ENCODE measurements at regions not wholly inside any gene's neighbourhood (a gene's known extent, or its start where the extent isn't known, plus 50 kb on each side); places are given as distances from the start of the nearest gene placed in this dataset.

- no peak for TF ChIP-seq CTCF (IDR thresholded peaks at IDR 0.05)
- TF ChIP-seq EP300 (IDR thresholded peaks at IDR 0.05), result no peak
- TF ChIP-seq POLR2A (IDR thresholded peaks at IDR 0.05), result no peak
Measured at GRCh38 chr1:55506740-55507577, 291.8 kb upstream of the USP24 start.

Data from tibial nerve (tissue), 4 donors.